MM.1S (cell line): ENCODE measurements at regions not wholly inside any gene's neighbourhood (a gene's known extent, or its start where the extent isn't known, plus 50 kb on each side); places are given as distances from the start of the nearest gene placed in this dataset.

Experiments used
- DNase-seq: peaks from one replicate; pipeline ENCODE4 v3.0.0-alpha.2; 2015
- H2AFZ ChIP-seq: fragments of 300-600 bp; sonication (generic); 2 replicates; pipeline ENCODE4 v1.6.0; 2016; ENCODE audit warnings: antibody characterized with exemption, low read length
- H3F3A ChIP-seq: fragments of 300-600 bp; sonication (generic); 2 replicates; pipeline ENCODE4 v1.6.1; 2016; ENCODE audit warnings: mild to moderate bottlenecking, antibody characterized with exemption, low read length, moderate library complexity, mixed read lengths; ENCODE audit not compliant: insufficient read depth
- H3K27ac ChIP-seq: fragments of 300-600 bp; sonication (generic); 2 replicates; pipeline ENCODE4 v1.5.1; 2016; ENCODE audit warnings: mild to moderate bottlenecking, low read length
- H3K27me3 ChIP-seq: fragments of 300-600 bp; sonication (generic); replicated peaks from 2 replicates; pipeline ENCODE4 v1.6.0; 2016; ENCODE audit warnings: low read length; ENCODE audit not compliant: insufficient read depth
- H3K36me3 ChIP-seq: fragments of 300-600 bp; sonication (generic); replicated peaks from 2 replicates; pipeline ENCODE4 v1.6.1; 2016; ENCODE audit warnings: mild to moderate bottlenecking, low read length, mixed read lengths; ENCODE audit not compliant: insufficient read depth
- H3K4me1 ChIP-seq: fragments of 300-600 bp; sonication (generic); 2 replicates; pipeline ENCODE4 v1.6.1; 2016; ENCODE audit warnings: low read length, mixed read lengths
- H3K4me2 ChIP-seq: fragments of 300-600 bp; sonication (generic); 2 replicates; pipeline ENCODE4 v1.6.0; 2016; ENCODE audit warnings: low read depth, low read length
- H3K4me3 ChIP-seq: fragments of 300-600 bp; sonication (generic); 2 replicates; pipeline ENCODE4 v1.5.1; 2016; ENCODE audit warnings: low read length, mixed read lengths
- H3K79me2 ChIP-seq: fragments of 300-600 bp; sonication (generic); 2 replicates; pipeline ENCODE4 v1.6.1; 2016; ENCODE audit warnings: mixed run types, low read length, mixed read lengths
- H3K9ac ChIP-seq: fragments of 300-600 bp; sonication (generic); 2 replicates; pipeline ENCODE4 v1.6.1; 2016; ENCODE audit warnings: low read length, mixed read lengths
- H3K9me2 ChIP-seq: fragments of 300-600 bp; sonication (generic); replicated peaks from 2 replicates; pipeline ENCODE4 v1.6.1; 2016; ENCODE audit warnings: mild to moderate bottlenecking, low read length, mixed read lengths; ENCODE audit not compliant: insufficient read depth
- H3K9me3 ChIP-seq: fragments of 300-600 bp; sonication (generic); replicated peaks from 2 replicates; pipeline ENCODE4 v1.6.1; 2016; ENCODE audit warnings: mild to moderate bottlenecking, low read length, mixed read lengths; ENCODE audit not compliant: insufficient read depth
- H4K20me1 ChIP-seq: fragments of 300-600 bp; sonication (generic); 2 replicates; pipeline ENCODE4 v1.6.1; 2016; ENCODE audit warnings: mild to moderate bottlenecking, low read length, moderate library complexity, mixed read lengths; ENCODE audit not compliant: insufficient read depth
- CTCF ChIP-seq: fragments of 300-600 bp; sonication (generic); IDR thresholded peaks from 2 replicates; pipeline ENCODE4 v1.5.1; 2016; ENCODE audit warnings: antibody characterized with exemption, low read length, mixed read lengths
- EZH2 ChIP-seq: fragments of 300-600 bp; sonication (generic); optimal IDR thresholded peaks from 2 replicates; pipeline ENCODE3; 2017; ENCODE audit warnings: low read depth, mild to moderate bottlenecking, antibody characterized with exemption, low read length, mixed read lengths
- EZH2phosphoT487 ChIP-seq: fragments of 300-600 bp; sonication (generic); IDR thresholded peaks from 2 replicates; pipeline ENCODE4 v1.6.1; 2018; ENCODE audit warnings: antibody characterized with exemption, low read length

GRCh38 chr6:56002336-56002735, 126.9 kb upstream of the BMP5 start:
- Histone ChIP-seq H3F3A (no peaks in the 10 kb centered on the region), H2AFZ (no peak overlapping the region), H3K27ac (no peak overlapping the region), H4K20me1 (no peaks in the 10 kb centered on the region), H3K27me3 (no peaks in the 10 kb centered on the region), H3K79me2 (no peaks in the 10 kb centered on the region), H3K4me2 (no peak overlapping the region), H3K4me1 (no peaks in the 10 kb centered on the region), H3K36me3 (no peaks in the 10 kb centered on the region), H3K4me3 (no peak overlapping the region), H3K9me3 (no peaks in the 10 kb centered on the region), H3K9me2 (no peaks in the 10 kb centered on the region), H3K9ac (no peak overlapping the region)
- TF ChIP-seq EZH2, result no peak
- no peak for TF ChIP-seq CTCF
- no peak for TF ChIP-seq EZH2phosphoT487
- DNase-seq, result no peak

- H4K20me1 ChIP-seq, result no peaks in the 10 kb centered on the region
- H3K27ac ChIP-seq, result no peak overlapping the region
- no peaks in the 10 kb centered on the region for H3K9me2 ChIP-seq
- H3K36me3 ChIP-seq, result no peaks in the 10 kb centered on the region
- no peaks in the 10 kb centered on the region for H3K27me3 ChIP-seq
- DNase-seq, result no peak
- no peaks in the 10 kb centered on the region for H3K9me3 ChIP-seq
- no peaks in the 10 kb centered on the region for H3F3A ChIP-seq
- no peaks in the 10 kb centered on the region for H3K4me1 ChIP-seq
- no peak overlapping the region for H3K9ac ChIP-seq
- H2AFZ ChIP-seq, result no peak overlapping the region
- H3K4me3 ChIP-seq, result no peak overlapping the region
- H3K79me2 ChIP-seq, result no peaks in the 10 kb centered on the region
- TF ChIP-seq CTCF, result no peak
- no peak for TF ChIP-seq EZH2phosphoT487
- no peak for TF ChIP-seq EZH2
- H3K4me2 ChIP-seq, result no peak overlapping the region
Measured at GRCh38 chr6:55998576-55998975, 123.2 kb upstream of the BMP5 start.

- Histone ChIP-seq H3K79me2 (no peaks in the 10 kb centered on the region), H3K27me3 (no peaks in the 10 kb centered on the region), H3K9ac (no peak overlapping the region), H3K36me3 (no peaks in the 10 kb centered on the region), H4K20me1 (no peaks in the 10 kb centered on the region), H3K9me2 (no peaks in the 10 kb centered on the region), H2AFZ (no peak overlapping the region), H3K27ac (no peak overlapping the region), H3K9me3 (no peaks in the 10 kb centered on the region), H3F3A (no peaks in the 10 kb centered on the region), H3K4me3 (no peak overlapping the region), H3K4me1 (no peaks in the 10 kb centered on the region), H3K4me2 (no peak overlapping the region)
- DNase-seq, result no peak
- TF ChIP-seq EZH2, result no peak
- TF ChIP-seq CTCF, result no peak
- TF ChIP-seq EZH2phosphoT487, result no peak
Measured at GRCh38 chr6:55997223-55997874, 122.0 kb upstream of the BMP5 start.
